ENCODE measurements at regions not wholly inside any gene's neighbourhood (a gene's known extent, or its start where the extent isn't known, plus 50 kb on each side); places are given as distances from the start of the nearest gene placed in this dataset.

- in situ Hi-C loops (cut with HindIII; ENCODE audit: low pct_ligation_motif_present, low sequenced_read_pairs): no loop called here
- TF ChIP-seq CTCF (IDR thresholded peaks at IDR 0.05; ENCODE audit: low read depth, low read length, missing control alignments): no peak
- no peaks in the 10 kb centered on the region for H3K36me3 ChIP-seq (replicated peaks)
- H3K4me3 ChIP-seq (ENCODE audit: low read depth, low read length): no peak overlapping the region
- DNase-seq: no peak
- H3K27ac ChIP-seq: no peak overlapping the region
- H3K27me3 ChIP-seq (replicated peaks): no peaks in the 10 kb centered on the region
Observed at GRCh38 chr4:187799735-187800134, 195.8 kb upstream of the ZFP42 start.

- DNase-seq: no peak
- Histone ChIP-seq H3K27ac (no peak overlapping the region), H3K36me3 (replicated peaks) (no peaks in the 10 kb centered on the region), H3K4me3 (ENCODE audit: low read depth, low read length) (no peak overlapping the region), H3K27me3 (replicated peaks) (no peaks in the 10 kb centered on the region)
- in situ Hi-C loops (cut with HindIII; ENCODE audit: low pct_ligation_motif_present, low sequenced_read_pairs): no loop called here
- TF ChIP-seq CTCF (IDR thresholded peaks at IDR 0.05; ENCODE audit: low read depth, low read length, missing control alignments): no peak
Observed at GRCh38 chr4:187811591-187811990, 184.0 kb upstream of the ZFP42 start.

GRCh38 chr4:187814737-187815465 lies 180.7 kb upstream of the ZFP42 start:
- H3K27ac ChIP-seq: peak overlapping the region; percentile 28
- H3K36me3 ChIP-seq (replicated peaks): no peaks in the 10 kb centered on the region
- DNase-seq: no peak
- in situ Hi-C loops (cut with HindIII; ENCODE audit: low pct_ligation_motif_present, low sequenced_read_pairs): no loop called here
- no peak for TF ChIP-seq CTCF (IDR thresholded peaks at IDR 0.05; ENCODE audit: low read depth, low read length, missing control alignments)
- H3K27me3 ChIP-seq (replicated peaks): no peaks in the 10 kb centered on the region
- peak overlapping the region; percentile 37 for H3K4me3 ChIP-seq (ENCODE audit: low read depth, low read length)

GRCh38 chr4:187826725-187827124 lies 168.8 kb upstream of the ZFP42 start:
- Histone ChIP-seq H3K36me3 (replicated peaks) (no peaks in the 10 kb centered on the region), H3K4me3 (ENCODE audit: low read depth, low read length) (no peak overlapping the region), H3K27ac (no peak overlapping the region), H3K27me3 (replicated peaks) (no peaks in the 10 kb centered on the region)
- DNase-seq: no peak
- in situ Hi-C loops (cut with HindIII; ENCODE audit: low pct_ligation_motif_present, low sequenced_read_pairs): no loop called here
- no peak for TF ChIP-seq CTCF (IDR thresholded peaks at IDR 0.05; ENCODE audit: low read depth, low read length, missing control alignments)

GRCh38 chr4:187827631-187828030 lies 167.9 kb upstream of the ZFP42 start:
- Histone ChIP-seq H3K27ac (no peak overlapping the region), H3K27me3 (replicated peaks) (no peaks in the 10 kb centered on the region), H3K4me3 (ENCODE audit: low read depth, low read length) (no peak overlapping the region), H3K36me3 (replicated peaks) (no peaks in the 10 kb centered on the region)
- no peak for TF ChIP-seq CTCF (IDR thresholded peaks at IDR 0.05; ENCODE audit: low read depth, low read length, missing control alignments)
- DNase-seq: no peak
- in situ Hi-C loops (cut with HindIII; ENCODE audit: low pct_ligation_motif_present, low sequenced_read_pairs): no loop called here

GRCh38 chr4:187839765-187840164 lies 155.8 kb upstream of the ZFP42 start:
- no peaks in the 10 kb centered on the region for H3K27me3 ChIP-seq (replicated peaks)
- no peak overlapping the region for H3K4me3 ChIP-seq (ENCODE audit: low read depth, low read length)
- TF ChIP-seq CTCF (IDR thresholded peaks at IDR 0.05; ENCODE audit: low read depth, low read length, missing control alignments): no peak
- no peaks in the 10 kb centered on the region for H3K36me3 ChIP-seq (replicated peaks)
- in situ Hi-C loops (cut with HindIII; ENCODE audit: low pct_ligation_motif_present, low sequenced_read_pairs): no loop called here
- H3K27ac ChIP-seq: no peak overlapping the region
- no peak for DNase-seq
